CD8-positive, alpha-beta memory T cell (primary cell): ENCODE measurements at regions not wholly inside any gene's neighbourhood (a gene's known extent, or its start where the extent isn't known, plus 50 kb on each side); places are given as distances from the start of the nearest gene placed in this dataset.

Source experiments
- CTCF ChIA-PET: fragments of 350-600 bp; sonication (Branson Sonifier 250); formaldehyde crosslinking; loops from one replicate; lab custom pipeline; 2021; ENCODE audit warnings: antibody characterized with exemption; lab: Charles Lee
- POLR2A ChIA-PET: fragments of 350-600 bp; sonication (Branson Sonifier 250); formaldehyde crosslinking; loops from one replicate; lab custom pipeline; 2021; ENCODE audit warnings: antibody characterized with exemption; lab: Charles Lee
- DNase-seq, 5 donors: peaks; one replicate each; pipeline versions ENCODE4 v3.0.0 to v3.0.0-alpha.2; 2020 to 2022; ENCODE audit warnings: mixed read lengths in 1 of 5
- H3K27ac ChIP-seq: one replicate; pipeline ENCODE4 v1.7.0; 2013; ENCODE audit warnings: low read depth, mild to moderate bottlenecking, low read length, moderate library complexity
- H3K27me3 ChIP-seq: 2 replicates; pipeline ENCODE4 v1.7.0; 2013; ENCODE audit warnings: low read length, mild to moderate bottlenecking; ENCODE audit not compliant: insufficient read depth, poor library complexity, severe bottlenecking
- H3K36me3 ChIP-seq: 2 replicates; pipeline ENCODE4 v1.7.0; 2013; ENCODE audit warnings: mild to moderate bottlenecking, low read length, moderate library complexity; ENCODE audit not compliant: insufficient read depth
- H3K4me1 ChIP-seq: 2 replicates; pipeline ENCODE4 v1.7.0; 2013; ENCODE audit warnings: mild to moderate bottlenecking, low read length, moderate library complexity; ENCODE audit not compliant: insufficient read depth
- H3K4me3 ChIP-seq: 2 replicates; pipeline ENCODE4 v1.7.0; 2013; ENCODE audit warnings: mild to moderate bottlenecking, low read length
- H3K9me3 ChIP-seq: 2 replicates; pipeline ENCODE4 v1.7.0; 2013; ENCODE audit warnings: mild to moderate bottlenecking, low read length
- H3K27ac Mint-ChIP-seq, 8 donors: one replicate each; pipeline ENCODE4 v1.8.0; 2020 to 2021; ENCODE audit warnings: mixed read lengths in 8 of 8, mild to moderate bottlenecking in 6 of 8, inconsistent platforms in 3 of 8, moderate library complexity in 3 of 8
- H3K27me3 Mint-ChIP-seq, 2 donors: one replicate each; pipeline ENCODE4 v1.8.0; 2020 to 2021; ENCODE audit warnings: mixed read lengths in 2 of 2, mild to moderate bottlenecking in 1 of 2, moderate library complexity in 1 of 2
- H3K36me3 Mint-ChIP-seq, 3 donors: one replicate each; pipeline ENCODE4 v1.8.0; 2020 to 2021; ENCODE audit warnings: mixed read lengths in 3 of 3, inconsistent platforms in 1 of 3, mild to moderate bottlenecking in 1 of 3
- H3K4me1 Mint-ChIP-seq, 3 donors: one replicate each; pipeline ENCODE4 v1.8.0; 2020 to 2021; ENCODE audit warnings: mixed read lengths in 3 of 3, inconsistent platforms in 1 of 3, mild to moderate bottlenecking in 1 of 3
- H3K4me3 Mint-ChIP-seq, 7 donors: one replicate each; pipeline ENCODE4 v1.8.0; 2020 to 2021; ENCODE audit warnings: mixed read lengths in 7 of 7, mild to moderate bottlenecking in 6 of 7, moderate library complexity in 4 of 7, inconsistent platforms in 2 of 7
- H3K9me3 Mint-ChIP-seq, 5 donors: one replicate each; pipeline ENCODE4 v1.8.0; 2020 to 2022; ENCODE audit warnings: mixed read lengths in 5 of 5, mild to moderate bottlenecking in 3 of 5, moderate library complexity in 2 of 5, inconsistent platforms in 1 of 5

GRCh38 chr1:34425785-34426184, 249.1 kb downstream of the C1orf94 start:
- Histone ChIP-seq H3K9me3 (no peaks in the 10 kb centered on the region), H3K27ac (no peak overlapping the region), H3K4me3 (no peak overlapping the region), H3K4me1 (no peaks in the 10 kb centered on the region), H3K36me3 (no peaks in the 10 kb centered on the region), H3K27me3 (no peaks in the 10 kb centered on the region)
- Mint-ChIP-seq H3K27me3 (peaks cover 12 to 30% of the 10 kb centered on the region in 2 donors), H3K36me3 (no peaks in the 10 kb centered on the region), H3K9me3 (peaks cover 0 to 2% (median 0%) of the 10 kb centered on the region in 5 donors), H3K4me3 (no peak overlapping the region), H3K4me1 (no peaks in the 10 kb centered on the region), H3K27ac (no peak overlapping the region)
- ChIA-PET POLR2A (no interaction called here), CTCF (no interaction called here)
- no peak for DNase-seq

GRCh38 chr1:34426325-34426896, 249.7 kb downstream of the C1orf94 start:
- no peaks in the 10 kb centered on the region for H3K36me3 ChIP-seq
- no peak for DNase-seq
- H3K9me3 ChIP-seq = no peaks in the 10 kb centered on the region
- H3K27me3 ChIP-seq = no peaks in the 10 kb centered on the region
- no peak overlapping the region for H3K27ac Mint-ChIP-seq
- H3K27ac ChIP-seq = no peak overlapping the region
- POLR2A ChIA-PET = no interaction called here
- H3K4me3 Mint-ChIP-seq = no peak overlapping the region
- H3K9me3 Mint-ChIP-seq = peaks cover 0 to 2% (median 0%) of the 10 kb centered on the region in 5 donors
- no peaks in the 10 kb centered on the region for H3K4me1 Mint-ChIP-seq
- no peak overlapping the region for H3K4me3 ChIP-seq
- H3K27me3 Mint-ChIP-seq = peaks cover 12 to 27% of the 10 kb centered on the region in 2 donors
- H3K36me3 Mint-ChIP-seq = no peaks in the 10 kb centered on the region
- H3K4me1 ChIP-seq = no peaks in the 10 kb centered on the region
- CTCF ChIA-PET = no interaction called here

DNA sequence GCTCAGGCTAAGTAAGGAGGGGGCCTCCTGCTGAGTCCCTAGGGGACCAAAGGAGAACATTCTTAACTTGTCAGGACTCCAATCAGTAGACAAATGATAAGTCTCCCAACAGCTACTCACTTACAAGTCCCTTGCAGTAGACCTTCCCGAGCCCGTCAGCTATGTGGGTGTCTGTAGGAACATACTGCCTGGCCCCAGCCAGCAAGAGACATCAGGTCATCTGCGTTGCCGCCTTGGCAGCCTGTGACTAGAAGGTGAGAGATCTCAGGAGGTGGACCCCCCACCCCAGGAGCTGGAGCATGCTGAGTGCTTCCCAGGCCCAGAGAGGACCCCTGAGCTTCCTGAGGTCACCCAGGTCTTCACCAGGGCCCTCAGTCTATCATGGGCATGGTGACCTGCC, 250.5 kb downstream of the C1orf94 start:
- Mint-ChIP-seq H3K4me1 (no peaks in the 10 kb centered on the region), H3K9me3 (peaks cover 0 to 2% (median 0%) of the 10 kb centered on the region in 5 donors), H3K4me3 (no peak overlapping the region), H3K27ac (no peak overlapping the region), H3K27me3 (peaks cover 10 to 25% of the 10 kb centered on the region in 2 donors), H3K36me3 (no peaks in the 10 kb centered on the region)
- Histone ChIP-seq H3K36me3 (no peaks in the 10 kb centered on the region), H3K9me3 (no peaks in the 10 kb centered on the region), H3K4me3 (no peak overlapping the region), H3K27ac (no peak overlapping the region), H3K4me1 (no peaks in the 10 kb centered on the region), H3K27me3 (no peaks in the 10 kb centered on the region)
- CTCF ChIA-PET = no interaction called here
- POLR2A ChIA-PET = no interaction called here
- DNase-seq = no peak

DNA sequence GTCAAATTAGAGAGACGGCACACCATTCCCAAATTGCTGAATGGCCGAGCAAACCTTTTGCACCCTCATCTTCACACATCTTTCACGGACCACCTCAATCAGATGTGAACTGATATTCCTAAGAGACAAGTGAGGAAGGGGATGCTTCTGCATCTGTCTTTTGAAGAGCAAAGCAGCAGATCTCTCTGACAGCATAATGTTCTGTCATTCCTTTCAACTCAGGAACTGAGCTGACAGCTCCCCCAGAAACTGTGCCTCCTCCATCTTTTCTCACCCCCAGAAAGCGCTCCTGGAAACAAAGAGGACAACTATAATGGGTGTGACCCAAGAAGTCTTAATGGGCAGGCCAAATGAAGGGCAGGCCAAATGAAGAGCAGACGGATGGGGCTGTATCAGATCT, 256.4 kb downstream of the C1orf94 start:
- POLR2A ChIA-PET = no interaction called here
- no peaks in the 10 kb centered on the region for H3K36me3 Mint-ChIP-seq
- no peaks in the 10 kb centered on the region for H3K36me3 ChIP-seq
- no peak for DNase-seq
- no peak overlapping the region for H3K4me3 ChIP-seq
- no peak overlapping the region for H3K27ac ChIP-seq
- H3K27ac Mint-ChIP-seq = no peak overlapping the region
- H3K4me3 Mint-ChIP-seq = no peak overlapping the region
- H3K9me3 Mint-ChIP-seq = no peaks in the 10 kb centered on the region
- H3K4me1 ChIP-seq = no peaks in the 10 kb centered on the region
- no peaks in the 10 kb centered on the region for H3K27me3 ChIP-seq
- peaks cover 4 to 10% of the 10 kb centered on the region in 2 donors for H3K27me3 Mint-ChIP-seq
- H3K9me3 ChIP-seq = no peaks in the 10 kb centered on the region
- CTCF ChIA-PET = no interaction called here
- H3K4me1 Mint-ChIP-seq = no peaks in the 10 kb centered on the region

GRCh38 chr1:34436836-34437235, 260.1 kb downstream of the C1orf94 start:
- Histone ChIP-seq H3K27ac (no peak overlapping the region), H3K36me3 (no peaks in the 10 kb centered on the region), H3K9me3 (no peaks in the 10 kb centered on the region), H3K4me1 (no peaks in the 10 kb centered on the region), H3K4me3 (no peak overlapping the region), H3K27me3 (no peaks in the 10 kb centered on the region)
- no peak overlapping the region for H3K27ac Mint-ChIP-seq
- H3K4me3 Mint-ChIP-seq = no peak overlapping the region
- POLR2A ChIA-PET = no interaction called here
- peaks cover 8 to 16% of the 10 kb centered on the region in 2 donors for H3K27me3 Mint-ChIP-seq
- CTCF ChIA-PET = no interaction called here
- no peaks in the 10 kb centered on the region for H3K4me1 Mint-ChIP-seq
- no peak for DNase-seq
- H3K9me3 Mint-ChIP-seq = no peaks in the 10 kb centered on the region
- H3K36me3 Mint-ChIP-seq = no peaks in the 10 kb centered on the region

GRCh38 chr1:34441259-34442069, 264.8 kb downstream of the C1orf94 start:
- CTCF ChIA-PET = no interaction called here
- peaks cover 8 to 36% of the 10 kb centered on the region in 2 donors for H3K27me3 Mint-ChIP-seq
- no peak overlapping the region for H3K4me3 Mint-ChIP-seq
- Histone ChIP-seq H3K27me3 (peaks cover 3% of the 10 kb centered on the region), H3K36me3 (no peaks in the 10 kb centered on the region), H3K9me3 (no peaks in the 10 kb centered on the region), H3K4me3 (no peak overlapping the region), H3K4me1 (no peaks in the 10 kb centered on the region), H3K27ac (no peak overlapping the region)
- H3K27ac Mint-ChIP-seq = no peak overlapping the region
- DNase-seq = no peak
- no peaks in the 10 kb centered on the region for H3K4me1 Mint-ChIP-seq
- H3K36me3 Mint-ChIP-seq = no peaks in the 10 kb centered on the region
- no peaks in the 10 kb centered on the region for H3K9me3 Mint-ChIP-seq
- POLR2A ChIA-PET = no interaction called here

- POLR2A ChIA-PET = no interaction called here
- H3K9me3 ChIP-seq = no peaks in the 10 kb centered on the region
- H3K27ac ChIP-seq = no peak overlapping the region
- H3K27me3 ChIP-seq = peaks cover 3% of the 10 kb centered on the region
- Mint-ChIP-seq H3K4me1 (no peaks in the 10 kb centered on the region), H3K9me3 (no peaks in the 10 kb centered on the region), H3K27ac (no peak overlapping the region), H3K4me3 (no peak overlapping the region), H3K36me3 (no peaks in the 10 kb centered on the region), H3K27me3 (peaks cover 7 to 28% of the 10 kb centered on the region in 2 donors)
- H3K4me3 ChIP-seq = no peak overlapping the region
- no peaks in the 10 kb centered on the region for H3K36me3 ChIP-seq
- CTCF ChIA-PET = no interaction called here
- no peak for DNase-seq
- H3K4me1 ChIP-seq = no peaks in the 10 kb centered on the region
These were observed 267.8 kb downstream of the C1orf94 start for GRCh38 chr1:34444516-34444915.

DNA sequence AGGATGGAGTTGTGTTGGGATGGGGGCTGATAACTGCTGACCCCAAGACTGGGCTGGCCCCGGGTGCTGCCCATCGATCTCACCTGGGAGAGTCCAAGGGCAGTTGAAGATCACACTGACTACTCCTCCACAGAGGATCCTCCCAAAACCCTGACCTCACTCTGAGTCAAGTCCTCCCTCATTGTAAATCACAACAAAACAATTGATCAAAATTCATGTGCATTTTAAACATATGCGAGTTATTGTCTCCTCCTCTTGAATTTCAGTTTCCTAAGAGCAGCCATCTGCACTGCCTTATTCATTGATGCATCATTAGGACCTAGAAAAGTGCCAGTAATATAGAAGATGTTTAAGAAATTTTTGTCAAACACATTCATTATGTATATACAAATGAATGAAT, 273.6 kb downstream of the C1orf94 start:
- CTCF ChIA-PET = no interaction called here
- H3K4me3 Mint-ChIP-seq = no peak overlapping the region
- DNase-seq = no peak

More for the DNA sequence above, 273.6 kb downstream of the C1orf94 start:
- no peak overlapping the region for H3K27ac ChIP-seq
- no peaks in the 10 kb centered on the region for H3K4me1 Mint-ChIP-seq
- H3K36me3 Mint-ChIP-seq = no peaks in the 10 kb centered on the region
- H3K4me3 ChIP-seq = no peak overlapping the region
- no peaks in the 10 kb centered on the region for H3K9me3 ChIP-seq
- H3K9me3 Mint-ChIP-seq = no peaks in the 10 kb centered on the region
- H3K4me1 ChIP-seq = no peaks in the 10 kb centered on the region
- no peaks in the 10 kb centered on the region for H3K36me3 ChIP-seq
- H3K27me3 ChIP-seq = peaks cover 3% of the 10 kb centered on the region
- H3K27ac Mint-ChIP-seq = no peak overlapping the region
- H3K27me3 Mint-ChIP-seq = peaks cover 3 to 17% of the 10 kb centered on the region in 2 donors
- POLR2A ChIA-PET = no interaction called here
